ENCODE measurements at regions not wholly inside any gene's neighbourhood (a gene's known extent, or its start where the extent isn't known, plus 50 kb on each side); places are given as distances from the start of the nearest gene placed in this dataset.

- no peak overlapping the region for H3K27ac ChIP-seq (ENCODE audit: insufficient read depth, low read depth, low read length)
- FAIRE-seq (no peak), DNase-seq (ENCODE audit: low read depth, low spot score) (no peak)
- H3K9me1 ChIP-seq (replicated peaks; ENCODE audit: control insufficient read depth, extremely low read depth, insufficient read depth, low read length), result no peaks in the 10 kb centered on the region
- H3K36me3 ChIP-seq (ENCODE audit: control insufficient read depth in 2 of 2, extremely low read depth in 1 of 2, insufficient read depth in 2 of 2, low read length in 2 of 2), result no peaks in the 10 kb centered on the region
- H4K20me1 ChIP-seq (replicated peaks; ENCODE audit: control insufficient read depth, extremely low read depth, insufficient read depth, low read length), result no peaks in the 10 kb centered on the region
- H3K9ac ChIP-seq (replicated peaks; ENCODE audit: extremely low read depth, insufficient read depth, low read length), result no peak overlapping the region
- H3K27me3 ChIP-seq (ENCODE audit: control insufficient read depth in 2 of 2, insufficient read depth in 2 of 2, low read length in 2 of 2), result no peaks in the 10 kb centered on the region
- H3K79me2 ChIP-seq (ENCODE audit: control insufficient read depth, insufficient read depth, low read length), result no peaks in the 10 kb centered on the region
- intact Hi-C loops (cut with micrococcal nuclease), result no loop called here
- no peaks in the 10 kb centered on the region for H3K4me1 ChIP-seq (ENCODE audit: control insufficient read depth, extremely low read depth, insufficient read depth, low read length)
- no peaks in the 10 kb centered on the region for H3K9me3 ChIP-seq (replicated peaks; ENCODE audit: control insufficient read depth, insufficient read depth, low read length)
- POLR2A ChIA-PET, result no interaction called here
- TF ChIP-seq POLR2A (IDR thresholded peaks at IDR 0.05; ENCODE audit: low read depth, low read length) (no peak), GATA2 (IDR thresholded peaks at IDR 0.05; ENCODE audit: insufficient read depth, insufficient read length, low read depth, low read length) (no peak), FOS (IDR thresholded peaks at IDR 0.05; ENCODE audit: borderline replicate concordance, insufficient read depth, low read length) (no peak), POLR2AphosphoS5 (IDR thresholded peaks at IDR 0.05; ENCODE audit: insufficient read depth, low read depth, low read length) (no peak), MAX (IDR thresholded peaks at IDR 0.05; ENCODE audit: insufficient read depth, insufficient read length) (no peak), CTCF (IDR thresholded peaks at IDR 0.05; ENCODE audit: extremely low read depth in 1 of 2, insufficient read depth in 1 of 2, low read depth in 1 of 2, low read length in 2 of 2) (no peak), EZH2 (IDR thresholded peaks at IDR 0.05; ENCODE audit: borderline replicate concordance, low read depth, low read length, severe bottlenecking) (no peak), MYC (IDR thresholded peaks at IDR 0.05; ENCODE audit: low read depth, low read length) (no peak), JUN (IDR thresholded peaks at IDR 0.05; ENCODE audit: borderline replicate concordance, insufficient read depth, insufficient read length, low read depth) (no peak)
- CTCF ChIA-PET, result no interaction called here
- no peak overlapping the region for H3K4me3 ChIP-seq (replicated peaks in 1 of 3; ENCODE audit: insufficient read depth in 1 of 3, low read depth in 1 of 3, low read length in 3 of 3)
- BruUV-seq (replicated peaks), result no TSS peak
- dilution Hi-C loops (cut with MboI; ENCODE audit: extremely low pct_ligation_motif_present, low sequenced_read_pairs), result no loop called here
- H2AFZ ChIP-seq (ENCODE audit: low read depth, low read length), result no peak overlapping the region
- H3K4me2 ChIP-seq (ENCODE audit: insufficient read depth, low read length), result no peak overlapping the region
These were observed 338.1 kb upstream of the MSX2 start for GRCh38 chr5:174386306-174386705.
